Activated CD8-positive, alpha-beta T cell treated with anti-CD3 and anti-CD28 coated beads for 36 hours (primary cell): ENCODE measurements at regions not wholly inside any gene's neighbourhood (a gene's known extent, or its start where the extent isn't known, plus 50 kb on each side); places are given as distances from the start of the nearest gene placed in this dataset.

Source experiments
- ATAC-seq: fragments of 200-7000 bp; cut with Tn5 transposase; one replicate; pipeline ENCODE4 v1.10.0; 2021; ENCODE audit warnings: mild to moderate bottlenecking, moderate library complexity
- CTCF ChIA-PET: fragments of 350-600 bp; sonication (Branson Sonifier 250); formaldehyde crosslinking; loops from one replicate; lab custom pipeline; 2021; ENCODE audit warnings: antibody characterized with exemption; lab: Charles Lee
- POLR2A ChIA-PET: fragments of 350-600 bp; sonication (Branson Sonifier 250); formaldehyde crosslinking; loops from one replicate; lab custom pipeline; 2021; ENCODE audit warnings: antibody characterized with exemption; lab: Charles Lee
- DNase-seq: peaks from one replicate; pipeline ENCODE4 v3.0.0-alpha.2; 2020
- H3K27ac Mint-ChIP-seq: one replicate; pipeline ENCODE4 v1.8.0; 2021; ENCODE audit warnings: mild to moderate bottlenecking, mixed read lengths
- H3K27me3 Mint-ChIP-seq: one replicate; pipeline ENCODE4 v1.8.0; 2021; ENCODE audit warnings: mixed read lengths
- H3K36me3 Mint-ChIP-seq: one replicate; pipeline ENCODE4 v1.8.0; 2021; ENCODE audit warnings: low read depth, mixed read lengths
- H3K4me1 Mint-ChIP-seq: one replicate; pipeline ENCODE4 v1.8.0; 2021; ENCODE audit warnings: low read depth, mixed read lengths
- H3K4me3 Mint-ChIP-seq: one replicate; pipeline ENCODE4 v1.8.0; 2021; ENCODE audit warnings: mild to moderate bottlenecking, moderate library complexity, mixed read lengths
- H3K9me3 Mint-ChIP-seq: one replicate; pipeline ENCODE4 v1.8.0; 2021; ENCODE audit warnings: mixed read lengths
- intact Hi-C: fragments of 100-400 bp; cut with micrococcal nuclease; formaldehyde crosslinking; loops from one replicate; pipeline ENCODE4 v1.10.0; 2022
- TF ChIP-seq, protein P1 (sequence below): fragments of 200-600 bp; IDR thresholded peaks from one replicate; pipeline ENCODE4 v1.8.0; 2022; ENCODE audit warnings: antibody characterized with exemption, mild to moderate bottlenecking

DNA sequence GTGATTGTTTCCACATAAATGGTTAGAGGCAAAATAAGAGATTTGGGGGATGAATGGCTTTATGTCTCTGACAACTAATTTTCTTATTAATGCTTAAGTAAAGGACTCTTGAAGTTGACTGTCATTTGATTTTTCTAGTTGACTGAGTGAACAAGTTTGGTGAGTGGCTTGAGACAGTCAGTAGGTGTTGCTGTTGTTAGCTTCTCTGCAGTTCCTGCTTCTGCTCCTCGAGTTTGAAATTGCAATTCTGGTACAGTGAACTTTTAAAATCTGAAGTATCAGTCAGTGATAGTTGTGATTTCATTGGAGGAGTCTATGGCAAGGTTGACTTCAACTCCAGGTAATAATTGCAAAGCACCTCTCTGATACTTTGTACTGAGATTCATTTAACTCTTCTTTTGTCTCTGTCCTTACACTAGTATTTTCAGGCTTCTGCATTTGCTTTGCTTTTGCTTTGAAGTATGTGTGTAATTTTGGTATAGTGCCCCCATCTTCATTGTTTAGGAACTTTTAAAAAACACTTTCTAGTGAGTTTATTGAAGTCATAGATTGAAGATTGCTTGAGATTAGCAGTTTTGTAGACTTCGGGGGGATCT lies 415.5 kb downstream of the PCNX1 start:
- Mint-ChIP-seq H3K4me3 (peak overlapping the region; percentile 95), H3K36me3 (peaks cover 2% of the 10 kb centered on the region), H3K4me1 (peaks cover 62% of the 10 kb centered on the region), H3K27me3 (no peaks in the 10 kb centered on the region), H3K27ac (no peak overlapping the region), H3K9me3 (no peaks in the 10 kb centered on the region)
- DNase-seq = peak; percentile 9
- TF ChIP-seq, protein P1, sequence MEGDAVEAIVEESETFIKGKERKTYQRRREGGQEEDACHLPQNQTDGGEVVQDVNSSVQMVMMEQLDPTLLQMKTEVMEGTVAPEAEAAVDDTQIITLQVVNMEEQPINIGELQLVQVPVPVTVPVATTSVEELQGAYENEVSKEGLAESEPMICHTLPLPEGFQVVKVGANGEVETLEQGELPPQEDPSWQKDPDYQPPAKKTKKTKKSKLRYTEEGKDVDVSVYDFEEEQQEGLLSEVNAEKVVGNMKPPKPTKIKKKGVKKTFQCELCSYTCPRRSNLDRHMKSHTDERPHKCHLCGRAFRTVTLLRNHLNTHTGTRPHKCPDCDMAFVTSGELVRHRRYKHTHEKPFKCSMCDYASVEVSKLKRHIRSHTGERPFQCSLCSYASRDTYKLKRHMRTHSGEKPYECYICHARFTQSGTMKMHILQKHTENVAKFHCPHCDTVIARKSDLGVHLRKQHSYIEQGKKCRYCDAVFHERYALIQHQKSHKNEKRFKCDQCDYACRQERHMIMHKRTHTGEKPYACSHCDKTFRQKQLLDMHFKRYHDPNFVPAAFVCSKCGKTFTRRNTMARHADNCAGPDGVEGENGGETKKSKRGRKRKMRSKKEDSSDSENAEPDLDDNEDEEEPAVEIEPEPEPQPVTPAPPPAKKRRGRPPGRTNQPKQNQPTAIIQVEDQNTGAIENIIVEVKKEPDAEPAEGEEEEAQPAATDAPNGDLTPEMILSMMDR = no peak
- intact Hi-C loops = loop anchor here (5.0 to 10.0 kb wide), 2 partner anchors 85 to 152 kb away; no protein-coding TSS in a partner anchor
- ATAC-seq = no peak
- ChIA-PET POLR2A (interaction anchor here (2.8 kb wide), 1 partner anchor 181 kb away, joined by 13 read pairs; no protein-coding TSS in a partner anchor), CTCF (interaction anchor here (1.0 to 2.5 kb wide), 7 partner anchors 44 to 241 kb away, joined by 3 to 11 read pairs (median 3); no protein-coding TSS in a partner anchor)

DNA sequence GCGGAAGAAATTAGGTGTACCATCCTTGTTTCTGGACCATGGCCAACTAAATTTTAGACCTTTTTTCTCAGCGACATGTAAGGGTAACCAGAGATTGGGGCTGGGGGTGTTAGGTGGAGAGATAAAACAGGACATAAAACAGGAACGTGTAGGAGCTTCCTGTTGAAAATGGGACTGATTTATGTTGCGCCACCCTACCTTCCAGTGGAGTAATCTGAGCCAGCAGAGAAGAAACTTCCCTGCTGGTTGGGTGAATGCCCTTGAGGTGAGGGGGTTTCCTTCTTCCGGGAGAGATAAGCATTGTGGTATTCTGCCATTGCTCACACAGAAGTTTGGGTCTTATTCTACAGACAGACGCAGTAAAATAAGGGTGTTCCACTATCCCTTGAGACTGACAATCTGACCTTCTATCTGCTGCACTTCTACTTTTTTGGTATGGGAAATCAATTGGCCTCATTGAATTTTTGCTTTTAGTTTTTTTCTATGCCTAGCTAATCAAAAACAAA lies 417.6 kb downstream of the PCNX1 start:
- H3K27me3 Mint-ChIP-seq = no peaks in the 10 kb centered on the region
- peak overlapping the region; percentile 42 for H3K4me3 Mint-ChIP-seq
- ATAC-seq (peak; percentile 5), DNase-seq (peak; percentile 62)
- H3K4me1 Mint-ChIP-seq = peaks cover 71% of the 10 kb centered on the region
- ChIA-PET POLR2A (interaction anchor here (1.1 to 1.4 kb wide), 2 partner anchors 15 to 268 kb away, joined by 3 to 4 read pairs; no protein-coding TSS in a partner anchor), CTCF (interaction anchor here (0.9 to 1.5 kb wide), 9 partner anchors 9 to 530 kb away, joined by 3 to 6 read pairs (median 3); no protein-coding TSS in a partner anchor)
- no peaks in the 10 kb centered on the region for H3K9me3 Mint-ChIP-seq
- intact Hi-C loops = loop anchor here (2.0 to 10.0 kb wide), 4 partner anchors 82 to 232 kb away; no protein-coding TSS in a partner anchor
- H3K27ac Mint-ChIP-seq = peak overlapping the region; percentile 49
- TF ChIP-seq, protein P1 = no peak
- peaks cover 7% of the 10 kb centered on the region for H3K36me3 Mint-ChIP-seq

DNA sequence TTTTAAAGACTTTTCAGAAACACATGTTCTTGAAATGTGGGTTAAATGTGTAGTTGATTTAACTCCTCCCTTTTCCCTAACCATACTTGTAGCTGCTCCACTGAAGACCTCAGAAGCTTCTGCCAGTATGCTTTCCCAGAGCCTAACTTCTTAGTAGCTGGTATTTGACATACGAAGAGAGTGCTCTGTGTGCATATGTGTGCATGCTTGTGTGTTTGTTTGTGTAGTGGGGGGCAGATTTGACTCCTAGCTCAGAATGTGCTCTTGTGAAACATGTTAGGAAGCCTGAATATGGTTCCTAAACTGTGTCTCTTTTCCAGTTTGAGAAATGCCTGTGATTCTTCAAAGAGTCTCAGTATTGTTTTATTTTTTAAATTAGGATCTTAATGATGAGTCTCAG lies 420.4 kb downstream of the PCNX1 start:
- TF ChIP-seq, protein P1 = no peak

DNA sequence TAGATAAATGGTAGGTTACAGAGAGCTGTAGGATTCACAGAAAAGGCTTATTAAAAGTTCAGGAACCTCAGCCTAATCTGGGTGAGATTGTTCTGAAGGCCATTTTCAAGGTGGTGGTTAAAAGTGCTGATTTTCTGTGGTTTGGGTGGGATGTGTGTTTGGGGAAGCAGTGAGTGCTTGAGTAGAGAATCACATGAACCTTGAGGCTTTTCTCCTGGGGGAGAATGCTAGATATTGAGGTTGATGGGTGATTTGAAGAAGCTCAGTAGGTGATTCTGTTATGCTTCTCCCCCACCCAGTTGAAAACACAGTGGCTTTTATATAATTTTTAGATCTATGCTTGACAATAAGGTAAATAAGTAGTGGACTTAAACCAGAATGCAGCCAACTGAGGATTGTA lies 420.9 kb downstream of the PCNX1 start:
- peak; percentile 50 for DNase-seq
- peak; percentile 38 for ATAC-seq
- Mint-ChIP-seq H3K36me3 (peaks cover 17% of the 10 kb centered on the region), H3K27me3 (no peaks in the 10 kb centered on the region), H3K4me1 (peaks cover 86% of the 10 kb centered on the region), H3K4me3 (no peak overlapping the region), H3K27ac (peak overlapping the region; percentile 68), H3K9me3 (no peaks in the 10 kb centered on the region)
- ChIA-PET POLR2A (interaction anchor here (1.0 kb wide), 1 partner anchor 9 kb away, joined by 3 read pairs; no protein-coding TSS in a partner anchor), CTCF (no interaction called here)
- intact Hi-C loops = loop anchor here (5.0 to 10.0 kb wide), 2 partner anchors 147 to 229 kb away; no protein-coding TSS in a partner anchor
- TF ChIP-seq, protein P1 = no peak

More for the DNA sequence above, 420.4 kb downstream of the PCNX1 start:
- Mint-ChIP-seq H3K9me3 (no peaks in the 10 kb centered on the region), H3K36me3 (peaks cover 19% of the 10 kb centered on the region), H3K4me3 (no peak overlapping the region), H3K27ac (no peak overlapping the region), H3K27me3 (no peaks in the 10 kb centered on the region), H3K4me1 (peaks cover 87% of the 10 kb centered on the region)
- intact Hi-C loops = loop anchor here (5.0 to 10.0 kb wide), 2 partner anchors 147 to 230 kb away; no protein-coding TSS in a partner anchor
- POLR2A ChIA-PET = interaction anchor here (1.0 kb wide), 1 partner anchor 8 kb away, joined by 3 read pairs; no protein-coding TSS in a partner anchor
- ATAC-seq (no peak), DNase-seq (no peak)
- CTCF ChIA-PET = no interaction called here
